GM23338 (cell line): ENCODE measurements at regions not wholly inside any gene's neighbourhood (a gene's known extent, or its start where the extent isn't known, plus 50 kb on each side); places are given as distances from the start of the nearest gene placed in this dataset.

Experiments
- ATAC-seq: fragments of 200-7000 bp; cut with Tn5 transposase; 3 replicates; pipeline ENCODE4 v1.9.1; 2020
- DNase-seq: peaks from one replicate; pipeline ENCODE4 v3.0.0-alpha.2; 2015; ENCODE audit warnings: low spot score
- H2AFZ ChIP-seq: fragments of 200-600 bp; sonication (generic); 2 replicates; pipeline ENCODE4 v1.8.0; 2016; ENCODE audit warnings: antibody characterized with exemption, mild to moderate bottlenecking, moderate library complexity
- H3F3A ChIP-seq: fragments of 200-600 bp; sonication (generic); replicated peaks from 2 replicates; pipeline ENCODE4 v1.8.0; 2017; ENCODE audit warnings: antibody characterized with exemption, mixed run types, low read depth
- H3K27ac ChIP-seq: fragments of 200-600 bp; sonication (generic); 2 replicates; pipeline ENCODE4 v1.6.1; 2016; ENCODE audit warnings: low read depth
- H3K27me3 ChIP-seq: fragments of 200-600 bp; sonication (generic); 2 replicates; pipeline ENCODE4 v1.8.0; 2016; ENCODE audit warnings: mild to moderate bottlenecking, mixed run types, moderate library complexity; ENCODE audit not compliant: insufficient read depth
- H3K36me3 ChIP-seq: fragments of 200-600 bp; sonication (generic); 2 replicates; pipeline ENCODE4 v1.8.0; 2016; ENCODE audit warnings: mild to moderate bottlenecking; ENCODE audit not compliant: insufficient read depth
- H3K4me1 ChIP-seq: fragments of 200-600 bp; sonication (generic); 2 replicates; pipeline ENCODE4 v1.8.0; 2016; ENCODE audit warnings: mild to moderate bottlenecking, moderate library complexity; ENCODE audit not compliant: insufficient read depth
- H3K4me2 ChIP-seq: fragments of 200-600 bp; sonication (generic); 2 replicates; pipeline ENCODE4 v1.7.1; 2017; ENCODE audit warnings: mixed run types
- H3K4me3 ChIP-seq: fragments of 200-600 bp; sonication (generic); 2 replicates; pipeline ENCODE4 v1.6.1; 2016; ENCODE audit warnings: mixed run types
- H3K79me2 ChIP-seq: fragments of 200-600 bp; sonication (generic); replicated peaks from 2 replicates; pipeline ENCODE4 v1.8.0; 2017; ENCODE audit warnings: mild to moderate bottlenecking; ENCODE audit not compliant: insufficient read depth
- H3K9me2 ChIP-seq: fragments of 200-600 bp; sonication (generic); 2 replicates; pipeline ENCODE4 v1.8.0; 2017; ENCODE audit not compliant: insufficient read depth
- H4K20me1 ChIP-seq: fragments of 200-600 bp; sonication (generic); replicated peaks from 2 replicates; pipeline ENCODE4 v1.8.0; 2017; ENCODE audit warnings: mild to moderate bottlenecking; ENCODE audit not compliant: insufficient read depth
- H3K27ac Mint-ChIP-seq: 2 replicates; pipeline ENCODE4 v1.8.0; 2020; ENCODE audit warnings: inconsistent platforms, mild to moderate bottlenecking, moderate library complexity, mixed read lengths
- H3K27me3 Mint-ChIP-seq: 3 replicates; pipeline ENCODE4 v1.8.0; 2022; ENCODE audit warnings: low read depth, mild to moderate bottlenecking, moderate library complexity, mixed read lengths, inconsistent platforms; ENCODE audit not compliant: insufficient read depth, poor library complexity
- H3K36me3 Mint-ChIP-seq: 3 replicates; pipeline ENCODE4 v1.8.0; 2021; ENCODE audit warnings: low read depth, mild to moderate bottlenecking, inconsistent platforms, moderate library complexity, mixed read lengths
- H3K4me1 Mint-ChIP-seq: 3 replicates; pipeline ENCODE4 v1.8.0; 2020; ENCODE audit warnings: mild to moderate bottlenecking, inconsistent platforms, mixed read lengths
- H3K4me3 Mint-ChIP-seq: 3 replicates; pipeline ENCODE4 v1.8.0; 2021; ENCODE audit warnings: moderate library complexity, mild to moderate bottlenecking, inconsistent platforms, mixed read lengths
- H3K9me3 Mint-ChIP-seq: 3 replicates; pipeline ENCODE4 v1.8.0; 2020; ENCODE audit warnings: moderate library complexity, mild to moderate bottlenecking, inconsistent platforms, mixed read lengths
- CREB1 ChIP-seq: fragments of 250-450 bp; sonication (Bioruptor Pico); IDR thresholded peaks from 2 replicates; pipeline ENCODE4 v1.5.0; 2020; ENCODE audit warnings: low read depth, mild to moderate bottlenecking, moderate library complexity
- CTCF ChIP-seq, 2 experiments: fragments of 200-600 bp in 1 of 2; sonication (generic) in 1 of 2; conservative IDR thresholded peaks; 2 replicates each; pipeline versions ENCODE4 v1.5.1 to v1.6.1; 2016 to 2017; ENCODE audit warnings: antibody characterized with exemption in 2 of 2, low read depth in 2 of 2, mild to moderate bottlenecking in 2 of 2, moderate library complexity in 1 of 2
- EZH2 ChIP-seq: fragments of 200-600 bp; sonication (generic); IDR thresholded peaks from one replicate; pipeline ENCODE4 v1.8.0; 2017; ENCODE audit warnings: antibody characterized with exemption, mild to moderate bottlenecking, low read depth; ENCODE audit not compliant: unreplicated experiment
- JUNB ChIP-seq: IDR thresholded peaks from one replicate; pipeline ENCODE4 v1.6.1; 2016; ENCODE audit warnings: antibody characterized with exemption; ENCODE audit not compliant: unreplicated experiment
- NANOG ChIP-seq: IDR thresholded peaks from 2 replicates; pipeline ENCODE4 v1.6.1; 2016; ENCODE audit warnings: antibody characterized with exemption, borderline replicate concordance
- POLR2AphosphoS5 ChIP-seq: IDR thresholded peaks from 2 replicates; pipeline ENCODE4 v1.6.1; 2016; ENCODE audit warnings: antibody characterized with exemption, low read depth
- STAT1 ChIP-seq: IDR thresholded peaks from one replicate; pipeline ENCODE4 v1.6.1; 2016; ENCODE audit warnings: antibody characterized with exemption; ENCODE audit not compliant: unreplicated experiment
- ZNF114 ChIP-seq: fragments of 250-450 bp; sonication (Bioruptor Pico); IDR thresholded peaks from 2 replicates; pipeline ENCODE4 v1.5.0; 2020; ENCODE audit warnings: mild to moderate bottlenecking, moderate library complexity

DNA sequence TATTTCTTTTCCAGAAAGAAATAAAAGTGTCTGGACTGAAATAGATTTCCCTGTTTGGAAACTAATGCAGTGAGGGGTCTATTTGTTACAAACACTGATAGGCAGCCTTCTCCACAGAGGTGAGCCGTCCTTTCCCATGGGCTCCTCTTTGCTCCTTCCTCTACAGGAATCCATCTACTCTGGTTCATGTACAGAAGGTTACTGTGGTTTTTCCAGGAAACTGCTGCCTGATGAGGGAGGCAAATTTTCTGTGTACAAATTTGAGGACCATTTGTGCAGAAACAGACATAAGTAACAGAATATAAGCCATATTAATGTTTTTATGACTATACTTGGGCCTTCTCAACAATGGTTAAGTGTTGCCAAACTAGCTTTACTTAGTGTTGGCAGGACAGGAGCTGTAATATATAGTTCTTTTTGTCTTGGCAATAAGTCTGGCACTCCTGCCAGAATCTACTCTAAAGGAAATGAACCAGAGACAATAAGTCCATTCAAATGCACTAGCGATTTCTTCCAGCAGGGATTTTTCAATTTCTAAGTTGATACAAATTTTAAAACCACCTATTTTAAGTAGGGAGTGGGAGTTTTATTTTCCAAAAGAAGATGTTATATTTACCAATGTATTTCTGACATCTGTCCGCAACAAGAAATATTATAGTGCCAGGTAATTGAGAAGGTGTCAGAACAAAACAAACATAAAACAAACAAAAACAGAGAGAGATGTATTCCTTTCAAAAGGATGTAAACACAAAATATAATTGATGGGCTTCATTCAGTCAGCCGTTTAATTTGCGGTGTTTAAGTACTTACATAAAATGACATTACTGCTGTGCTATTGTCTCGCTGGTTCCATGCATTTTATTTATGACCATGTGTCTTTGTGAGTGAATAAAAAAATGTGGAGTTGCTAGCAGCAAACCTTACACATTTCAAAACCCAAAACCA, 91.0 kb upstream of the NFE2L3 start:
- no peaks in the 10 kb centered on the region for H3K9me3 Mint-ChIP-seq
- no peak for ATAC-seq
- no peaks in the 10 kb centered on the region for H4K20me1 ChIP-seq
- H3F3A ChIP-seq: no peaks in the 10 kb centered on the region
- H3K4me1 Mint-ChIP-seq: peaks cover 13% of the 10 kb centered on the region; the same call in 2 of the 3 replicates
- no peak for TF ChIP-seq CTCF (conservative IDR thresholded peaks at IDR 0.05; ENCODE audit: low read depth in 2 of 2)
- no peak for TF ChIP-seq CREB1 (CRISPR knock-in tag)
- no peak for TF ChIP-seq POLR2AphosphoS5
- TF ChIP-seq NANOG: no peak
- no peak for TF ChIP-seq ZNF114
- TF ChIP-seq JUNB: no peak
- no peak for TF ChIP-seq STAT1
- TF ChIP-seq EZH2: no peak
- H3K4me2 ChIP-seq: peak overlapping the region; percentile 30
- H3K27ac ChIP-seq: no peak overlapping the region
- H3K79me2 ChIP-seq: no peaks in the 10 kb centered on the region
- H3K27me3 Mint-ChIP-seq: peaks cover 6% of the 10 kb centered on the region
- no peak for DNase-seq
- H3K4me1 ChIP-seq: peaks cover 11% of the 10 kb centered on the region
- H3K27ac Mint-ChIP-seq: no peak overlapping the region
- H3K9me2 ChIP-seq: no peaks in the 10 kb centered on the region
- no peak overlapping the region; the same call in 1 of the 2 replicates for H2AFZ ChIP-seq
- H3K36me3 ChIP-seq: no peaks in the 10 kb centered on the region
- no peak overlapping the region for H3K4me3 ChIP-seq
- no peaks in the 10 kb centered on the region for H3K27me3 ChIP-seq
- no peak overlapping the region for H3K4me3 Mint-ChIP-seq
- no peaks in the 10 kb centered on the region for H3K36me3 Mint-ChIP-seq

GRCh38 chr7:26061678-26062603, 90.1 kb upstream of the NFE2L3 start:
- Mint-ChIP-seq H3K27me3 (peaks cover 6% of the 10 kb centered on the region), H3K4me3 (no peak overlapping the region), H3K4me1 (peaks cover 13% of the 10 kb centered on the region; the same call in 2 of the 3 replicates), H3K27ac (no peak overlapping the region), H3K9me3 (no peaks in the 10 kb centered on the region), H3K36me3 (no peaks in the 10 kb centered on the region)
- Histone ChIP-seq H2AFZ (no peak overlapping the region), H3K4me2 (peak overlapping the region; percentile 30; the same call in 1 of the 2 replicates), H3K79me2 (no peaks in the 10 kb centered on the region), H3K27me3 (no peaks in the 10 kb centered on the region), H4K20me1 (no peaks in the 10 kb centered on the region), H3K27ac (no peak overlapping the region), H3F3A (no peaks in the 10 kb centered on the region), H3K9me2 (no peaks in the 10 kb centered on the region), H3K36me3 (no peaks in the 10 kb centered on the region), H3K4me1 (peaks cover 11% of the 10 kb centered on the region), H3K4me3 (no peak overlapping the region)
- TF ChIP-seq EZH2 (no peak), CTCF (conservative IDR thresholded peaks at IDR 0.05; ENCODE audit: low read depth in 2 of 2) (peak; percentile 85 to 89)
- ATAC-seq (peak; percentile 98), DNase-seq (peak; percentile 95)
